Esophagus squamous epithelium (tissue), 4 donors: ENCODE measurements at regions not wholly inside any gene's neighbourhood (a gene's known extent, or its start where the extent isn't known, plus 50 kb on each side); places are given as distances from the start of the nearest gene placed in this dataset.

Source experiments
- POLR2A ChIP-seq, 4 donors: fragments of 450-650 bp; IDR thresholded peaks; one replicate each; pipeline ENCODE4 v1.6.1; 2017; ENCODE audit warnings: antibody characterized with exemption in 4 of 4, mild to moderate bottlenecking in 4 of 4, moderate library complexity in 3 of 4
- TF ChIP-seq, protein P1 (sequence below), 6 experiments: fragments of 450-650 bp in 4 of 6; fragments of 200-600 bp in 2 of 6; sonication (generic) in 2 of 6; IDR thresholded peaks; one replicate each; pipeline ENCODE4 v1.5.1; 2016 to 2019; ENCODE audit warnings: antibody characterized with exemption in 6 of 6, mild to moderate bottlenecking in 4 of 6, moderate library complexity in 4 of 6

DNA sequence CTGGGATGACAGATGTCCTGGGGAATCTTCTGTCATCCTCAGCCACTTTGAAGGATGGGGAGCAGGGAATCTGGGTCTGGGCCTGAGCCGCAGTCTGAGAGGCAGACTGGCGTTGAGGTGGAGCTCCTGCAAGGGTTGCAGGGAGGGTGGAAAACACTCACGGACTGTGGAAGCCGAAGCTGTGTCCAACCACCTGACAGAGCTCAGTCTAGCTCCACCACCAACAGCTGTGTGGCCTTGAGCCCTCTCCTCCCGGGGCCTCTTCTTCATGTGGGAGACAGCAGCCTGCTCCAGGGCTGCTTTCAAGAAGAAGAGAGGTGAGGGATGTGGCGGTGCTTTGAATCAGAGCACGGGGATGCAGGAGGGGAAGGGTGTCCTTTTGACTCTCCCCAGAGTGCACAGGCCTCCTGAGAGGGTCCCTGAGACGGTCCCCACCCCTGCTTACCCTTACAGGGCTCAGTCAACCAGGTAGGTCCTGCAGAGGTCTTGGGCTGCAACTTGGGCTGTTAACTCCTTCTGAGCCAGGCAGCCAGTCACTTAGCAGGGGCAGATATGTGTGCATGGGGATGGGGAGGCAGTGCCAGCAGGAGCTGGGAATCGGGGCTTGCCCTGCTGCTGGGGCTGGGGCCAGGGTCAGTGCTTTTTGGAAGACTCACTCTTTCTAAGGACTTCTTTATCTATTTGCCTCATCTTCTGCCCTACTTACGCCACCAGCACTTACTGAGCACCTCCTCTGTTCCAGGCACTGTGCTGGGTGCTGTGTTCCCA, 216.3 kb downstream of the PTPRU start:
- TF ChIP-seq POLR2A (IDR thresholded peaks at IDR 0.05): no peak
- TF ChIP-seq, protein P1, sequence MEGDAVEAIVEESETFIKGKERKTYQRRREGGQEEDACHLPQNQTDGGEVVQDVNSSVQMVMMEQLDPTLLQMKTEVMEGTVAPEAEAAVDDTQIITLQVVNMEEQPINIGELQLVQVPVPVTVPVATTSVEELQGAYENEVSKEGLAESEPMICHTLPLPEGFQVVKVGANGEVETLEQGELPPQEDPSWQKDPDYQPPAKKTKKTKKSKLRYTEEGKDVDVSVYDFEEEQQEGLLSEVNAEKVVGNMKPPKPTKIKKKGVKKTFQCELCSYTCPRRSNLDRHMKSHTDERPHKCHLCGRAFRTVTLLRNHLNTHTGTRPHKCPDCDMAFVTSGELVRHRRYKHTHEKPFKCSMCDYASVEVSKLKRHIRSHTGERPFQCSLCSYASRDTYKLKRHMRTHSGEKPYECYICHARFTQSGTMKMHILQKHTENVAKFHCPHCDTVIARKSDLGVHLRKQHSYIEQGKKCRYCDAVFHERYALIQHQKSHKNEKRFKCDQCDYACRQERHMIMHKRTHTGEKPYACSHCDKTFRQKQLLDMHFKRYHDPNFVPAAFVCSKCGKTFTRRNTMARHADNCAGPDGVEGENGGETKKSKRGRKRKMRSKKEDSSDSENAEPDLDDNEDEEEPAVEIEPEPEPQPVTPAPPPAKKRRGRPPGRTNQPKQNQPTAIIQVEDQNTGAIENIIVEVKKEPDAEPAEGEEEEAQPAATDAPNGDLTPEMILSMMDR (IDR thresholded peaks at IDR 0.05): no peak
